C4-2B (cell line): ENCODE measurements at regions not wholly inside any gene's neighbourhood (a gene's known extent, or its start where the extent isn't known, plus 50 kb on each side); places are given as distances from the start of the nearest gene placed in this dataset.

Source experiments
- ZFX ChIP-seq: fragments of 450-650 bp; IDR thresholded peaks from 2 replicates; pipeline ENCODE4 v1.6.1; 2017
- TF ChIP-seq, protein P1 (sequence below): fragments of 450-650 bp; conservative IDR thresholded peaks from 2 replicates; pipeline ENCODE4 v1.5.1; 2017; ENCODE audit warnings: mild to moderate bottlenecking

DNA sequence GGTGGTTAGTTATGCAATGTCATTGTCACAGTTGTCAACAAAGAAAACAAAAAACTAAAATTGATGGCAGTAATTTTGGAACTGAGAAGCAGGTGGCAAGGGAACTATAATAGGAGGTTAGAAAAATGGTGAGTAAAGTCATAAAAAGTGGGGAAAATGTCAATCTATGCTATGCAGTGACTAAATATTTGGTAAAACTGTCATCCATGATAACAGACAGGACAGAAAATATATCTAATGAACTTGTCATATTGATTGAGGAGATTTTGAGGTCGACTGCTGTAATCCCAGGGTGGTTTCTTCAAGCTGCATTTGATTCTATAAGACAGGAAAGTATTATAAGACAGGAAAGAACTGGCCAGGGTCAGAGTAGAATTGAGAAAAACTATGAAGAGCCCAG, 998.4 kb downstream of the IGSF11 start:
- TF ChIP-seq, protein P1, sequence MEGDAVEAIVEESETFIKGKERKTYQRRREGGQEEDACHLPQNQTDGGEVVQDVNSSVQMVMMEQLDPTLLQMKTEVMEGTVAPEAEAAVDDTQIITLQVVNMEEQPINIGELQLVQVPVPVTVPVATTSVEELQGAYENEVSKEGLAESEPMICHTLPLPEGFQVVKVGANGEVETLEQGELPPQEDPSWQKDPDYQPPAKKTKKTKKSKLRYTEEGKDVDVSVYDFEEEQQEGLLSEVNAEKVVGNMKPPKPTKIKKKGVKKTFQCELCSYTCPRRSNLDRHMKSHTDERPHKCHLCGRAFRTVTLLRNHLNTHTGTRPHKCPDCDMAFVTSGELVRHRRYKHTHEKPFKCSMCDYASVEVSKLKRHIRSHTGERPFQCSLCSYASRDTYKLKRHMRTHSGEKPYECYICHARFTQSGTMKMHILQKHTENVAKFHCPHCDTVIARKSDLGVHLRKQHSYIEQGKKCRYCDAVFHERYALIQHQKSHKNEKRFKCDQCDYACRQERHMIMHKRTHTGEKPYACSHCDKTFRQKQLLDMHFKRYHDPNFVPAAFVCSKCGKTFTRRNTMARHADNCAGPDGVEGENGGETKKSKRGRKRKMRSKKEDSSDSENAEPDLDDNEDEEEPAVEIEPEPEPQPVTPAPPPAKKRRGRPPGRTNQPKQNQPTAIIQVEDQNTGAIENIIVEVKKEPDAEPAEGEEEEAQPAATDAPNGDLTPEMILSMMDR = no peak
- no peak for TF ChIP-seq ZFX
